HG03565 (cell line): ENCODE measurements at regions not wholly inside any gene's neighbourhood (a gene's known extent, or its start where the extent isn't known, plus 50 kb on each side); places are given as distances from the start of the nearest gene placed in this dataset.
"Not testable (repeated sequence)": the region's sequence is repeated elsewhere in the genome, so short reads cannot be mapped to it uniquely, and the experiment has no call there.

Experiments used
- ATAC-seq: cut with Tn5 transposase; IDR thresholded peaks from one replicate; pipeline ENCODE4 v1.9.1; 2021; ENCODE audit warnings: mild to moderate bottlenecking, moderate library complexity; ENCODE audit not compliant: unreplicated experiment

DNA sequence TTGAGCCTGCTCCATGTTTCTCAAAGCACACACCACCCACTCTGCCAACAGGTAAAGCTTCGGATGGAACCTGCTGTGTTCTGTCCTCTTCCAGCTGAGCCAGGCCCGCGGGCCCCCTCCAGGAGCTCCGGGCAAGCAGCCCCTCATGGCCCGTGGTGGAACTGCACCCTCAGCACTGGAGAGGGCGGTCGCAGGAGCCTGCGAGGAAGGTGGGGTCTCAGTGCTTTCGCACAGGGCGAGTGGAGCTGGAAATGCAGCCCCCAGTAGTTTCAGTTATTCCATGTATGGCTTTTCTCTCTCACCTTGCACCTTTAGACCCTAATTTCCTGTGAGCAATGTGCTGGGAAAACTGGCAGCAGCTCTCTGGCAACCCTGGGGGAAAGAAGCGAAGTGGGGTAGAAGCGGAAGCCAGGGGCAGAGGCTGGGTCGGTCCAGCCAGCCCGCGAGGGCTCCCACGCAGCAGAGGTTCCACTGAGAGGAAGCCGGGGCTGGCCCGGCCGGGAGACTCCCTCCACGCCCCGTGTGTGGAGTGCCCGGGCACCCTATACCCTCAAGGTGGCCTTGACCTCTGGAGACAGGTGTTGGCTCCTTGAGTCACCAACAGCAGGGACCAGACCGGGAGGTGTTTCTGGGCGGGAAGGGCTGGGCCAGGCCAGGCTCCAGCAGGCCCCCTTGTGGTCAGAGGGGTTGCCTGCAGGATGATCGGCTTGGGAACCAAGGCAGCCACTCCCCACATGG is 119.9 kb upstream of the TMEM45B start:
- peak; percentile 67 for ATAC-seq

DNA sequence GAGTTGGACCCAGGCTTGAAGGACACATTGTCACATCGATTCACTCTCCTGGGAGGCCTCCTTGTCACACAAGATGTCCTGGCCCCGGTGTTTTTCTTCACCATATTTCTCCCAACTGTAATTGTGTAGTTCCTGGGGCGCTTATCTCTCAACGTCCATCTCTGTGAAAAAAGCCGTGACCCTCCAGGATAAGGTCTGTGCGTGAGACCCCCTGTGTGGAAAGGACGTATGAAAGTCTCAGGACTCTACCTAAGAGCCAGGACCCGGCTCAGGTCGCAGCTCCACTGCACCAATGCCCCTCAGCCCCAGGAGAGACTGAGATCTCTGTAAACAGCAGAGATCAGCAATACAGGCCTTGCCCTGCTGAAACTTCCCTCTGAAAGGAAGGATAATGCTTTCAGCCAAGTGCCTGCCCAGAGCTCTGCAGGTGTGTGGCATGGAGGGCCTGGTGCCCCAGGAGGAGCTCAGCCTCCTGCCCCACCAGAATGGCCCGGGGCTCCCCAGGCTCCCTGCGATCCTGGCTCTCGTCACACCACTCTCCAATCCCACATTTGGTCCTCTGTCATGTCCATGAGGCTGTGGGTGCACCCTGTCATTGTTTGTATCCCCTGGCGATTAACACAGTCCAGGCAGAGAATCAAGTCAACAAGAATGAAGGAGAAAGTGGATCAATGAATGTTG is 119.2 kb upstream of the TMEM45B start:
- ATAC-seq = no peak

- no peak for ATAC-seq
Observed at GRCh38 chr11:129698212-129698611, 117.4 kb upstream of the TMEM45B start.

GRCh38 chr11:129699711-129700304 is 115.8 kb upstream of the TMEM45B start:
- no peak for ATAC-seq

DNA sequence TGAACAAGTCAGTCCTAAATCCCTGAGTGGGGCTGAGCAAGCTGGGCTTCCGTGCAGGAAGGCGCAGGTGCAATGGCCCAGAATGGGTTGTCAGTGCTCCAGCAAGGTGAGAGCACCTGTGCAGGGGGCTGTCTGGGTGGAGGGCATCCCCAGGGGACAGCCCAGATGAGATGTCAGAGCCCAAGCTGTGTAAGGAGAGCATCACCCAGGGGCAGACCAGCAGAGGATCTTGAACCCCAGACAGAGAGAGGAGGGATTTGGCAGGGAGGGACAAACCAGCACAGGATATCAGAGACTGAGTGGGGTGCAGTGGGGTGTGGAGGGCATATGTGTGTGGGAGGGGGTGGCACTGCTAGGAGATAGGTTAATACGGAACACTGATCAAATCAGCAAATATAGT is 114.9 kb upstream of the TMEM45B start:
- ATAC-seq = no peak

DNA sequence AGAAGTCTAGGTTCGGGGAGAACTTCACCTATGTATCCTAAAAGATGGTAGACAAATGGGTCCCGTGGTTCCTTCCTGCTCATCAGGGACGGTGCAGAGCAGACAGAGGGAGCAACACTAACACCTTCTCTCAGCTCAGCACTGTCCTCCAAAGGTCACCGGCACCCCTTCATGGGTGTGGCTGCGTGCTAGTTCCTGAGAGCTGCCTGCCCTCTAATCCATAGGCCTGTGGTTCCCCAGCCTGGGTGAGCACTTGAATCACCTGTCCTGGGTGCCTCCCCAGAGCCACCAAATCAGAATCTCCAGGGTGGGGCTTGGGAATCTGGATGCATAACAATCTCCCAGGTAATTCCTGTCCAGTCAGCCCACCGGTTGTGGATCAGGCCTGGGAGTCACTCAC is 113.9 kb upstream of the TMEM45B start:
- ATAC-seq = no peak

- no peak for ATAC-seq
Observed at GRCh38 chr11:129702410-129703398, 112.9 kb upstream of the TMEM45B start.

- no peak for ATAC-seq
Observed at GRCh38 chr11:129703846-129704245, 111.8 kb upstream of the TMEM45B start.

DNA sequence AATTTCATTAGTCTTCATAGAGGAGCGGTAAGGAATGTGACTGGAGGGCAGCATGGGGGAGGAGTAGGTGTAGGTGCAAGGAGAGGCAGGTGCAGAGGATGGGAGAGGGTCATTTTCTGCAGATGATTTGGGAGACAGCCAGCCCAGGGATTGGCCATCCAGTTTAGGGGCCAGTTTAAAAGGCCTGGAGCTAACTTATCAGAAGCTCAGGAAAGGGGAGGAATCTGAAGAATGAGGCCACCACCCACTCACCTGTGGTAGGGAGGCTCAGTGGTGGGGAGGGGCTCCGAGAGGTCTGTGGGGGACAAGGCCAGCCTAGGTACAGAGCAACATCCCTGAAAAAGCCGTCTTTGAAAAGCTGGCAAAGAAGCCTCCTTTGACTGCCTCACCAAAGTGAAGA is 110.8 kb upstream of the TMEM45B start:
- no peak for ATAC-seq

DNA sequence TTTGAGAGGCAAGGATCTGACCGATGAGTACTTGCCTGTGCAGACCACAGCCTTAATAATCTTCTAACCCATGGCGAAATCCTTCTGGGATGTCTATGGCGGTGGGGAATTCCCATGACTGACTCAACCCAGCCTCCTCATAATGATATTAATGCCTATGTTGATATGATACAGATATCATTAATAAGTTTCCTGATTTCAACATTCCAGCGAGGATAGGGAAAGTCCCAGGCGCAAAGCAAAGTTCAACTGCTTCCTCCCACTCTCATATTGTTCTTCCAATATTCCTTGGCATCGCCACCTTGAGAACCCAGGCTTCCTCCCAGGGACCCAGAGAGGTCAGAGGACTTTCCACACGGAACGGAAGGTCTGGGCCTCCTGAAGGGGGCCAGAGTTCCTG is 110.3 kb upstream of the TMEM45B start:
- ATAC-seq = no peak

- no peak for ATAC-seq
Observed at GRCh38 chr11:129705933-129706332, 109.7 kb upstream of the TMEM45B start.

DNA sequence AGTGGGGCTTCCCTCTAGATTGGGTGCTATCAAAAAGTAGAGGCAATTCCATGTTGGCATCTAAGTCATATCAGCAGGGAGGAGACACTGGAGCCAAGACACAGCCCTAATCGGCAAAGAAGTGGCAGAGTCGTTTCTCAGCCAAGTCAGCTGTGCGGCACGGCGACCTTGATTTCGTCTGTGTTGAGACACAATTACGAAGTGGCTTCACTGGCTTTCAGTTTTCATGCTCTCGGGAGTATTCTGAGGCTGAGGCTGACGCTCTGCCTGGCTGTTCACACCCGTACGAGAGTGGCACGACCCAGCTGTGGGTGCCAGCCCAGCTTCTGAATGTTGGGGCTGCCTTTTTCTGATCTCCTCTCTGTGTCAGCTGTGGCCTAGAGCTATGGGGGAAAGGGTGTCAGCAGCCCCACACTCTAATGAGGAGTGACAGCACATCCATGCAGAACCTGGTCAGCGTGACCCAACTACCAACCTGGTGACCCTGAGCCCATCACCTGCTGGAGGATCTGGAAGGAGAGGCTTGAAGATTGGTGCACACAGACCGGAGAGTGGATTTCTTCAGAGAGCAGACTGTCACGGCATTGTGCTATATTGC is 105.7 kb upstream of the TMEM45B start:
- no peak for ATAC-seq

GRCh38 chr11:129710423-129710822 is 105.2 kb upstream of the TMEM45B start:
- ATAC-seq = no peak

- no peak for ATAC-seq
Observed at GRCh38 chr11:129711760-129712159, 103.9 kb upstream of the TMEM45B start.

DNA sequence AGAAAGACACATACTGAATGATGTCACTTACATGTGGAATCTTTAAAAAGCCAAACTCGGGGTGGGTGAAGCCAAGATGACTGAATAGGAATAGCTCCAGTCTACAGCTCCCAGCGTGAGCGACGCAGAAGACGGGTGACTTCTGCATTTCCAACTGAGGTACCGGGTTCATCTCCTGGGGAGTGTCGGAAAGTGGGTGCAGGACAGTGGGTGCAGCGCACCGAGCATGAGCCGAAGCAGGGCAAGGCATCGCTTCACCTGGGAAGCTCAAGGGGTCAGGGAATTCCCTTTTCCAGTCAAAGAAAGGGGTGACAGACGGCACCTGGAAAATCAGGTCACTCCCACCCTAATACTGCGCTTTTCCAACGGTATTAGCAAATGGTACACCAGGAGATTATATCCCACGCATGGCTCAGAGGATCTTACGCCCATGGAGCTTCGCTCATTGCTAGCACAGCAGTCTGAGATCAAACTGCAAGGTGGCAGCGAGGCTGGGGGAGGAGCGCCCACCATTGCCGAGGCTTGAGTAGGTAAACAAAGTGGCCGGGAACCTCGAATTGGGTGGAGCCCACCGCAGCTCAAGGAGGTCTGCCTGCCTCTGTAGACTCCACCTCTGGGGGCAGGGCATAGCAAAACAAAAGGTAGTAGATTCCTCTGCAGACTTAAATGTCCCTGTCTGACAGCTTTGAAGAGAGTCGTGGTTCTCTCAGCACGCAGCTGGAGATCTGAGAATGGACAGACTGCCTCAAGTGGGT is 103.0 kb upstream of the TMEM45B start:
- ATAC-seq = not testable (repeated sequence)

GRCh38 chr11:129719037-129719436 is 96.6 kb upstream of the TMEM45B start:
- no peak for ATAC-seq

DNA sequence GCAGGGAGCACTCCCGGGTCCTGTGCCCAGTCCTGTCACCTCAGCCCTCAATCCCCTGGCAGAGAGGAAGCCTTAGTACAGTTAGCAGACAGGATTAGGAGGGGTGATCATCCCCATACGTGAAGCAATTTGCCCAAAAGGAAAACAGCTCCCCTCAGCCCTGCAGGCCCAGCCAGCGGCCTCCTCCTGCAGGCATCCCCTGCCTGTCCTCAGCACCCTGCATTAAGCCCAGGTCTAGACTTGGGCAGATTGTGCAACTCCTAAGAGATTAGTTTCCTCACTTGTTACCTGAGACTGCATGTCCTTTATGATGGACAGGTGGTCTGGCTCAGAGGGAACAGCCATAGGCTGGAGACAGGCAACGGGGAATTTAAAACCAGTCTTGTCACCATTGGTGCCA is 95.5 kb upstream of the TMEM45B start:
- ATAC-seq = no peak

- ATAC-seq = no peak
Observed at GRCh38 chr11:129720994-129721393, 94.7 kb upstream of the TMEM45B start.

DNA sequence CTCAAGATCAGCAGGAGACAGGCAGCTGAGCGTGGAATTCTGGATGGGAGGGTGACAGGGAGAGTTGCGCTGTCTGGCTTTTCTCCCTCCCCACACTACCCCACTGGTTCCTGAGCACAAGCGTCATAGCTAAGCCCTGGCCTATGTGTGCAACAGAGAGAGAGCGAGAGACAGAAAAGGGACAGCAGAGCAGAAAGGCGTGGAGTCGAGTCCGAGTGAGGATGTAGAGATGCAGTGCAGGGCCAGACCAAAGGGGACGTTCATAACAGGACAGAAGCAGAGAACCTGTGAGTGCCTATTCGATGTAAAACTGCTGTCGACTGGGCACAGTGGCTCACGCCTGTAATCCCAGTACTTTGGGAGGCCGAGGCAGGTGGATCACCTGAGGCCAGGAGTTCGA is 94.0 kb upstream of the TMEM45B start:
- ATAC-seq = no peak

DNA sequence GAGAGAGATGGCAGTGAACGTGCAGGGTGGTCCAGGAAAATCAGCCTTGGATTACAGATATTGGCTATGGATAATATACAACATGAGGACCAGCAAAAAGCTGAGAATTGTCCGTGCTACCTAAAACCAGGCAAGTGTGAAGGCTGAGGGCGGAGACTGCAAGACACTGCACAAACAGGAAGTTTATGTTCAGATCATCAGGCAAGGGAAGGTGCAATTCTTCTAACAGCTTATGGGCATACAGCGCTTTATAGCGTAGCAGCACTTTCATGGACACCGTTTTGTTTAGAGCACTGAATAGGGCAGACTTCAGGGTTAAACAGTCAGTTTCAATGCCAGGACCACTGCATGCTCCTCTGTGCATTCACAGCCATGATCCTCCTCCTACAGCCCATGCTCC is 93.1 kb upstream of the TMEM45B start:
- no peak for ATAC-seq
